ENCODE measurements at regions not wholly inside any gene's neighbourhood (a gene's known extent, or its start where the extent isn't known, plus 50 kb on each side); places are given as distances from the start of the nearest gene placed in this dataset.
"Not testable (repeated sequence)": the region's sequence is repeated elsewhere in the genome, so short reads cannot be mapped to it uniquely, and the experiment has no call there.

DNA sequence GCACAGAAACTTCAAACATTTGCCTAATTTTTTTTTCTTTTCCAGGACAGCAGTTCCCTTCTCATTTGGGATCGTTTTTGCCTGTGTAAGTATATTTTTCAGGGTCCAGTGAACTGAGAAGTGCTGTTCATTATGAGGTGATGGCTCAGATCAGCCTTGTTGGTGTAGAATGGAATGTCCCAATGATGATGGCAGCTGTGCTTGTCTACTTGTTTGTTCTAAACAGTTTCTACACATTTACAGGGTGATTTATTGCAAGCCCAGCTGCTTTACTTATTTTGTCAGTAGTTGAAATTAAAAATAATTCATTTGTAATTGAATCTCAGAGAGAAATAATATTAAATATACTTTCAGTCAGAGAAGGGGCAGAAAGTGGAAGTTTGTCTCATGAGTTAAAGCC lies 337.6 kb upstream of the SEMA6A start:
- no peak for DNase-seq

- no peak for DNase-seq
These were observed 336.5 kb upstream of the SEMA6A start for GRCh38 chr5:116911074-116911473.

GRCh38 chr5:116908537-116908936 lies 333.9 kb upstream of the SEMA6A start:
- no peak for DNase-seq

- no peak for DNase-seq
These were observed 331.3 kb upstream of the SEMA6A start for GRCh38 chr5:116905885-116906284.

DNA sequence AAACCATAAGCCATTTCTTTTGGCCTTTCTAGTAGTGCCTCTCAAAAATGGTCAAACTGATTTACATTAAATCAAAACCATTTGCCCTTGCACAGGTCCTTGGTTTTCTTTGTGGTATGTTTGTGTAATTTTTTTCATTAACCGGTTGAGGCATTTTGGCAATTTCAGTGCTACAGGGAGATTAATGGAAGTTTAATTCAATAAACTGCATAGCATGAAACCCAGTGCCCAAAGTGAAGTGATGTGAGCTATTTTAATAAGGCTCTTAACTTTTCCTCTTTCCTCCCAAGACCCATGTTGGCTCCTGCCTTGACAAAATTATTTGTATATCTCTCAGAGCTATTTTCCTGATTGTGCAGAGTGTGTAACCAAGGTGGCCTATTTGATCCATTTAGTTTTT lies 326.2 kb upstream of the SEMA6A start:
- DNase-seq: no peak

GRCh38 chr5:116898917-116899316 lies 324.3 kb upstream of the SEMA6A start:
- no peak for DNase-seq

- DNase-seq: no peak
These were observed 322.7 kb upstream of the SEMA6A start for GRCh38 chr5:116897291-116897690.

DNA sequence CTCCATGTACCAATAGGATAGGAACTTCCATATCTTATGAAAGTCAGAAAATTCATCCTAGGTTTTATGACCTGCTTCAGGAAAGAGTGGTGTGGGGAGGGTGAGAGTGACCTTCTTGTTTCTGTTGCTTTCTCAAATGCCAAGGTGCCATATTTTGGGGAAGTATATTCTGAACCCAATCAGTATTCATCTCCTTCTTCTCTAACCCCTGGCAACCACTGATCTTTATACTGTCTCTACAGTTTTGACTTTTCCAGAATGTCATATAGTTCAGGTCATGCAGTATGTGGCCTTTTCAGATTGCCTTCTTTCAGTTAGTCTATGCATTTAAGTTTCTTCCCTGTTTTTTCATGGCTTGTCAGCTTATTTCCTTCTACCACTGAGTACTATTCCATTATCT lies 321.4 kb upstream of the SEMA6A start:
- no peak for DNase-seq

DNA sequence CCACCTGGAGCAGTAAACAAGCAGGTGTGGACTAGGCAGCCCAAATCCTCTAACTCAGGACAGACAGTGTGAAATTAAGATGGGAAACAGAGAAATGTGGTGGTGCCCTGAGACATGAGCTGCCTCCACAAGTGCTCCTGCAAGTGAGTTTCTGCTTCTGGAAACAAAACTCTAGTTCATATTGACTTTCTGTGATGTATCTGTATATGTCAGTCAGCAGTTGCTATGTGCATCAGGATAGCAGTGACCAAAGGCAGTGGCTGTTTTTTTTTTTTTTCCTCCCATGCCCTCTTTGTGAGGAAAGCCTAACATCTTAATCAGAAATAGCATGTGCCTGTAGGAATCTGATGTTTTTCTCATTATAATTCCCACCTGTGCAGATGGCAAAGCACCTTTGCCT lies 318.4 kb upstream of the SEMA6A start:
- DNase-seq: no peak

DNA sequence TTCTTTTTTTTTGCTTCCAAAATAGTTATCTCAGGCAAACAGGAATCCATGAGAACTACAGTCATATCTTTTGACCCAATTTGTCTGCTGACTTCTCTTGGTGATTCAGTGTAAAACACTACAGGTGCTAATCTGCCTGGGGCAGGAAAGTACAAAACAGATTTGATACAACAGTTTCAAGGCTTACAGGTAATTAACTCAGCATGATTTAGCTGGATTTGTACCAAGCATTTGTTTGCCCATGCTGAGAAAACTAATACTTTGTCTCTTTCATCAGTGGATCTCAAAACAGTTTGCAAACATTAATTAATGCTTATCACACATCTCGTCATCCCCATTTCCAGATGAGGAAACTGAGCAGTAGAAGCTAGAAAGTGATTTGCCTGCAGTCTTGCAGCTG lies 312.5 kb upstream of the SEMA6A start:
- DNase-seq: no peak

DNA sequence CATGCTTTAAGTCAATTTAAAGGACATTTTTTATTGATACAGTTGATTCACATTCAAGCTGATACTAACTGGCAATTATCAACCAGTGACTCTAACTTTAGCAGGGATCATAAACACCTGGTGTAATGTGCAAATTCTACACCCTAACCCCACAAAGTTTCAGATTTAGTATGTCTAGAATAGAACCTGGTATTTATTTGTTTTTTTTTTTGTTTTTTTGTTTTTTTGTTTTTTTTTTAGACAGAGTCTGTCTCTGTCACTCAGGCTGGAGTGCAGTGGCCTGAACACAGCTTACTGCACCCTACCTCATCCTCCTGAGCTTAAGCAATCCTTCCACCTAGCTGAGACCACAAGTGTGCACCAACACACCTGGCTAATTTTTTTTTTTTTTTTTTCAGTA lies 311.2 kb upstream of the SEMA6A start:
- DNase-seq: no peak

GRCh38 chr5:116883875-116884274 lies 309.3 kb upstream of the SEMA6A start:
- DNase-seq: no peak

DNA sequence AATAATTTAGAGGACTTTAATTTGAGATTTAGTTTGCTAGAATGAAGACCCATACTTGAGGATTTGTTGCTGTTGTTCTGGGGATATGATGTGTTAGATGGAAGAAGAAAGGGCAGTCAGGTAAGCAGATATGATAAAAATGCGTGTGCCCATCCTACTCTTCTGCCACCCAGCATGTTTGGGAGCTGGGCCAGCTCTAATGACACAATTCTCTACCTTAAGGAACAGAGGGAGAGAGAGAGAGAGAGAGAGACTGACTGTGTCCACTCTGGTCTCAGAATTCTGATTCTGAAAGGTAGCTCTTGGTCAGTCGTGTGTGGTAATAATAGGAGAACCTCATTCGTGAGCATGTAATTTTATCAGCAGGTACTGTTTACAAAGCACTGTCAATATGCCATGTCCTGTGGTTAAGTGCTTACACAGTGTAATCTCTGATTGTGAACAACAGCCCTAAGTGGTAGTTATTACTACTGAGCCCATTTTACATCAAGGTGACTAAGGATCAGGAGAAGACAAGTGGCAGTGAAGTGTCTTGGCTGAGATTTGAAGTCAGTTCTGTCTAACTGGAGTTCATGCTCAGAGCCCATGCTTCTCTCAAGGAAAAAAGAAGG lies 307.4 kb upstream of the SEMA6A start:
- DNase-seq: no peak

DNA sequence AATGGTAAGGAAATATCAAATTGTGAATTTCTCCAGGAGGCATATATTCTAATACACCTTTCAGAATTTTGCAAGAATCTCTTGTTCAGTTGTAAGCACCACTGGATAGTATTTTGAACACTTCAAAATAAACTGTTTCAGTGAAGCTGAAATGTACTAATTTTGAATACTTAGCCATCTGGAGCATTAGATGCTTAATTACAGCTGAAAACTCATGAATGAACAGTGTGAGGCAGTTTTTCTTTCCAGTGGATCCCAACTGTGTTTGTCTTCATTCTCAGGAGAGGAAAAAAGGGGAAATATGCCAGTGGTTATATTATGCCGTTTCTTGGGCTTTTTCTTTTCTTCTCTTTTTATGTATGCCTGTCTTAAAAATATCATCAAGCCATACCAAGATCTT lies 306.0 kb upstream of the SEMA6A start:
- no peak for DNase-seq

DNA sequence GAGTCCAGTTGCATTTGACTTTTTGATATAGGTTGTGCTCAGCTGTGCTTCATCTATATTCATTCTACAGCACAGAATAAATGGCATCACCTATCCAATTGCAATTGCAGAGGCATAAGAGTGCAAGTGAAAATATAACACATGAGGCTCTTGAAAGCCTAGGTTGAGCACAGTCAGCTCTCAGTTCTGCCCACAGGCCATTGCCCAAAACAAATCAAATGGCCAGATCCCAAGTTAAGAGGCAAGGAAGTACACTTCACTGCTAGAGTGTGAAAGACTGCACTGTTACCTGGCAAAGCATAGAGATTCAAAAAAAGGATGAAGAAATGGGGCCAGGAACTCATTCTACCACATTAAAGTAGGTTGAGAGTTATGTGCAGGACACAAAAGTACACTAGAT lies 305.5 kb upstream of the SEMA6A start:
- no peak for DNase-seq

- no peak for DNase-seq
These were observed 301.7 kb upstream of the SEMA6A start for GRCh38 chr5:116876240-116876840.

GRCh38 chr5:116872986-116873385 lies 298.4 kb upstream of the SEMA6A start:
- no peak for DNase-seq

- DNase-seq: no peak
These were observed 297.9 kb upstream of the SEMA6A start for GRCh38 chr5:116872486-116872885.

DNA sequence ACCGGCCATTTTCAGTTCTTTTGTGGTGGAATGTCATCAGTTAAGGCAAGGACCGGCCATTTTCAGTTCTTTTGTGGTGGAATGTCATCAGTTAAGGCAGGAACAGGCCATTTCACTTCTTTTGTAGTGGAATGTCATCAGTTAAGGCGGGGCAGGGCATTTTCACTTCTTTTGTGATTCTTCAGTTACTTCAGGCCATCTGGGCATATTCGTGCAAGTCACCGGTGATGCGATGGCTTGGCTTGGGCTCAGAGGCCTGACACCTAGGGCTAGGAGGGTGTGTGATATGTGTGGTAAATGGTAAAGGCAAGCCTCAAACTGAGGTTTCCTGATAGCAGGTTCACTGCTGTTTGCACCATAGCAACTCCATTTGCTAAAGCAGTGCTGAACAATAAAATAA lies 293.2 kb upstream of the SEMA6A start:
- not testable (repeated sequence) for DNase-seq

DNA sequence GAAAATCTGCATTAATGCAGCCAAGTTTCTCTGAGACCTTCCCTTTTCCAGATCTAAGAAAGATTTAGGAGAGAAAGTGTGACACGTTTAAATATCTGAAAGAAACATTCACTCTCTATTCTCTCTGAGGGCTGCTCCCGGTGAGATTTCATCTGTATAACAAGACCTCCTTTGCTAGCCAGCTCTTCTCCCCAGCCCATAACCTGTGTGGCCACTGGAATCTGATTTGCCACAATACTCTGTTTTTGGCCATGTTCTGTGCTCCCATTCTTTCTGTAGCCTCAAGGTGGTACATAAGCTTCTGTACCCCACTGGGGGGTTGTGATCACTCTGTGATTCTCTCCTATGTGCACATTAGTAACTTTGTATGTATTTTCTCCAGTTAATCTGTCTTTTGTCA lies 291.0 kb upstream of the SEMA6A start:
- no peak for DNase-seq

DNA sequence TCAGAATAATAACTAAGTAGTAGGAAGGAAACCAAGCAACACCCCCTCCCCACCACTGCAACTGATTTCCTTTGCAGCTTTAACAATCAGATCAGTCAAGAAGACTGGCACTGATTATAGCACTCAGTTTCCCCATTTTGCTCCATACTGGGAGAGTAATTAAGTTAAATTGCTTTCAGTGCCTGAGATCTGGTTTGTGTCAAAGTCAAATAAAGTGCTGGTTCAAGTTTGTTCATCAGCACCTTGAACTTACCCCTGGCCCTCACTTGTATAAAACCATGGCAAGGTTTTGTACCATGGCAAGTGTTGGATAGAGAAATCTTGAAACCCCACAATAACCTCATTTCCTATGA lies 290.2 kb upstream of the SEMA6A start:
- DNase-seq: no peak

DNA sequence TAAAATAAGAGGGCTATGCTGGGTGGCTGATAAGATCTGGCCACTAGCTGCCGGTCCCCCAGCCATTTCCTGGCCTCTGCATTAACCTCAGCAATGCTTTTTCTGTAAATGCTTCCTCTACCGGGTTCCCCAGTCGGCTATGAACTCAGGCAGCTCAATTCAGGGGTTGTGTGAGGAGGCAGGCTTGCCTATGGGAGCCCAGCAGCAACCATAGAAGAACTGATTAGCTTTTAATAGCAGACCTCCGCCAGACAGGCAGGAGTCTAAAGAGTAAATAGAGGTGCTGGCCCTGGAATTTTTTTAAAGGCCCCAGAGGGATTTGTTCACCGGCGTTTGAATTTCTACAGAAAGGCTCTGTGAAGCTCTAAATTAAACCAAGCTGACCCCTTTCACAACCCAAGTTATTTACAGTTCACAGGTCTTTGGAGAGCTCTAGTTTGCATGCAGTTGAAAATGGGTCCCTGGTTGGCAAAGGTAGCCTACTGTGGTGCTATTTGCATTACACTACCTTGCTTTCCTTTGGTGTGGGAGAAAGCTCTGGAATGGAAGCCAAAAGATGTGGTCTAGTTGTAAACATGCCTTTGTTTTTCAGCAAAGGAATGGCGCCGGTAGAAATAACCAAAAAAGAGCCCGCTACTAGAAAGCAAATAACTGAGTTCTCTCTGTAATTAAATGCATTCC lies 289.7 kb upstream of the SEMA6A start:
- no peak for DNase-seq

GRCh38 chr5:116862632-116863455 lies 288.2 kb upstream of the SEMA6A start:
- DNase-seq: no peak

DNA sequence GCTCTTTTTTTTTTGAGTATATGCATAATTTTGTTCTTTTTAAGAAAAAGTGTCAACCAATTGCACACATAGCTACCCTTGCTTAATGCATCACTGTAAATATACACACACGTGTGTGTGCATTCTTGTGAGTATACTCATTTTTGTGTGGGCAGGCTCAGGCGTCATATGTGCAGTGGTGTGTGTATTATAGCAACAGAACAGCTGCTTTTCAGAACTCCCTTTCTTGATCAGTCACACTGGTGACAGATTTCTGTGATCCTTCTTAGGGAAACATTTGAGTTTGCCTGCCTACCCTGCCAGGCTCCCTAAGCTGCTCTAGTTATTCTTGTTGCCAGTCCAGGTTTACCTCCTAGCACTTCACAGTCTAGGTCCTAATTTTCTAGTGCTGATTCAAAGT lies 287.0 kb upstream of the SEMA6A start:
- DNase-seq: no peak

Measured in stimulated activated CD4-positive, alpha-beta T cell treated with anti-CD3 and anti-CD28 coated beads, Interleukin-2, amount 100 ng/mL, for 48 hours (primary cell).